ENCODE measurements at regions not wholly inside any gene's neighbourhood (a gene's known extent, or its start where the extent isn't known, plus 50 kb on each side); places are given as distances from the start of the nearest gene placed in this dataset.
"Not testable (repeated sequence)": the region's sequence is repeated elsewhere in the genome, so short reads cannot be mapped to it uniquely, and the experiment has no call there.

GRCh38 chr10:105751688-105752087, 1110.6 kb downstream of the SORCS3 start:
- H3K4me3 ChIP-seq (ENCODE audit: low read depth, low read length), result no peak overlapping the region
- H3K27ac ChIP-seq (ENCODE audit: low read depth, low read length), result no peak overlapping the region
- H3K9me3 ChIP-seq (ENCODE audit: control insufficient read depth, insufficient read depth, low read length), result no peaks in the 10 kb centered on the region
- no peaks in the 10 kb centered on the region for H3K4me1 ChIP-seq (ENCODE audit: control insufficient read depth, insufficient read depth, low read length)
- WGBS (ENCODE audit: insufficient coverage), result no CpG with 5 or more reads among the region's 1 CpG
- no peaks in the 10 kb centered on the region for H3K27me3 ChIP-seq (ENCODE audit: control insufficient read depth, insufficient read depth, low read length)
- DNase-seq (ENCODE audit: low read depth in 4 of 6, low spot score in 6 of 6), result no peak
- no peaks in the 10 kb centered on the region for H3K36me3 ChIP-seq (ENCODE audit: control insufficient read depth, insufficient read depth, low read length)

GRCh38 chr10:105745596-105746148, 1104.6 kb downstream of the SORCS3 start:
- no peaks in the 10 kb centered on the region for H3K27me3 ChIP-seq (ENCODE audit: control insufficient read depth, insufficient read depth, low read length)
- peak in 1 of 6 donors; percentile 42 for DNase-seq (ENCODE audit: low read depth in 4 of 6, low spot score in 6 of 6)
- WGBS (ENCODE audit: insufficient coverage), result no CpG with 5 or more reads among the region's 6 CpGs
- H3K4me1 ChIP-seq (ENCODE audit: control insufficient read depth, insufficient read depth, low read length), result peaks cover 3% of the 10 kb centered on the region
- no peaks in the 10 kb centered on the region for H3K36me3 ChIP-seq (ENCODE audit: control insufficient read depth, insufficient read depth, low read length)
- no peak overlapping the region for H3K27ac ChIP-seq (ENCODE audit: low read depth, low read length)
- H3K9me3 ChIP-seq (ENCODE audit: control insufficient read depth, insufficient read depth, low read length), result no peaks in the 10 kb centered on the region
- H3K4me3 ChIP-seq (ENCODE audit: low read depth, low read length), result no peak overlapping the region

- no peaks in the 10 kb centered on the region for H3K9me3 ChIP-seq (ENCODE audit: control insufficient read depth, insufficient read depth, low read length)
- no peak overlapping the region for H3K27ac ChIP-seq (ENCODE audit: low read depth, low read length)
- peaks cover 3% of the 10 kb centered on the region for H3K4me1 ChIP-seq (ENCODE audit: control insufficient read depth, insufficient read depth, low read length)
- peak in 4 of 6 donors; percentile 22 to 89 (median 37) for DNase-seq (ENCODE audit: low read depth in 4 of 6, low spot score in 6 of 6)
- no peaks in the 10 kb centered on the region for H3K36me3 ChIP-seq (ENCODE audit: control insufficient read depth, insufficient read depth, low read length)
- no peak overlapping the region for H3K4me3 ChIP-seq (ENCODE audit: low read depth, low read length)
- no peaks in the 10 kb centered on the region for H3K27me3 ChIP-seq (ENCODE audit: control insufficient read depth, insufficient read depth, low read length)
- WGBS (ENCODE audit: insufficient coverage), result 0% methylated on average over 1 of the region's 4 CpGs
Observed at GRCh38 chr10:105743343-105744056, 1102.4 kb downstream of the SORCS3 start.

GRCh38 chr10:105742923-105743322, 1101.8 kb downstream of the SORCS3 start:
- no peak overlapping the region for H3K27ac ChIP-seq (ENCODE audit: low read depth, low read length)

GRCh38 chr10:105742184-105742583, 1101.1 kb downstream of the SORCS3 start:
- no CpG with 5 or more reads among the region's 1 CpG for WGBS (ENCODE audit: insufficient coverage)
- Histone ChIP-seq H3K27me3 (ENCODE audit: control insufficient read depth, insufficient read depth, low read length) (no peaks in the 10 kb centered on the region), H3K4me1 (ENCODE audit: control insufficient read depth, insufficient read depth, low read length) (peaks cover 3% of the 10 kb centered on the region), H3K9me3 (ENCODE audit: control insufficient read depth, insufficient read depth, low read length) (no peaks in the 10 kb centered on the region), H3K36me3 (ENCODE audit: control insufficient read depth, insufficient read depth, low read length) (no peaks in the 10 kb centered on the region), H3K27ac (ENCODE audit: low read depth, low read length) (no peak overlapping the region), H3K4me3 (ENCODE audit: low read depth, low read length) (no peak overlapping the region)
- peak in 1 of 6 donors; percentile 22 for DNase-seq (ENCODE audit: low read depth in 4 of 6, low spot score in 6 of 6)

More at GRCh38 chr10:105742923-105743322, 1101.8 kb downstream of the SORCS3 start:
- no peaks in the 10 kb centered on the region for H3K9me3 ChIP-seq (ENCODE audit: control insufficient read depth, insufficient read depth, low read length)
- no peak overlapping the region for H3K4me3 ChIP-seq (ENCODE audit: low read depth, low read length)
- no peaks in the 10 kb centered on the region for H3K27me3 ChIP-seq (ENCODE audit: control insufficient read depth, insufficient read depth, low read length)
- no peak for DNase-seq (ENCODE audit: low read depth in 4 of 6, low spot score in 6 of 6)
- H3K36me3 ChIP-seq (ENCODE audit: control insufficient read depth, insufficient read depth, low read length), result no peaks in the 10 kb centered on the region
- WGBS (ENCODE audit: insufficient coverage), result no CpG with 5 or more reads among the region's 1 CpG
- peaks cover 3% of the 10 kb centered on the region for H3K4me1 ChIP-seq (ENCODE audit: control insufficient read depth, insufficient read depth, low read length)

GRCh38 chr10:105734479-105734878, 1093.4 kb downstream of the SORCS3 start:
- H3K27me3 ChIP-seq (ENCODE audit: control insufficient read depth, insufficient read depth, low read length), result no peaks in the 10 kb centered on the region
- no peaks in the 10 kb centered on the region for H3K4me1 ChIP-seq (ENCODE audit: control insufficient read depth, insufficient read depth, low read length)
- no CpG with 5 or more reads among the region's 2 CpGs for WGBS (ENCODE audit: insufficient coverage)
- no peak overlapping the region for H3K27ac ChIP-seq (ENCODE audit: low read depth, low read length)
- H3K9me3 ChIP-seq (ENCODE audit: control insufficient read depth, insufficient read depth, low read length), result peaks cover 3% of the 10 kb centered on the region
- DNase-seq (ENCODE audit: low read depth in 4 of 6, low spot score in 6 of 6), result no peak
- H3K4me3 ChIP-seq (ENCODE audit: low read depth, low read length), result no peak overlapping the region
- H3K36me3 ChIP-seq (ENCODE audit: control insufficient read depth, insufficient read depth, low read length), result no peaks in the 10 kb centered on the region

GRCh38 chr10:105733924-105734323, 1092.8 kb downstream of the SORCS3 start:
- DNase-seq (ENCODE audit: low read depth in 4 of 6, low spot score in 6 of 6), result no peak
- Histone ChIP-seq H3K9me3 (ENCODE audit: control insufficient read depth, insufficient read depth, low read length) (peaks cover 3% of the 10 kb centered on the region), H3K4me3 (ENCODE audit: low read depth, low read length) (no peak overlapping the region), H3K27ac (ENCODE audit: low read depth, low read length) (no peak overlapping the region), H3K4me1 (ENCODE audit: control insufficient read depth, insufficient read depth, low read length) (no peaks in the 10 kb centered on the region), H3K36me3 (ENCODE audit: control insufficient read depth, insufficient read depth, low read length) (no peaks in the 10 kb centered on the region), H3K27me3 (ENCODE audit: control insufficient read depth, insufficient read depth, low read length) (no peaks in the 10 kb centered on the region)

- no peaks in the 10 kb centered on the region for H3K36me3 ChIP-seq (ENCODE audit: control insufficient read depth, insufficient read depth, low read length)
- no peak for DNase-seq (ENCODE audit: low read depth in 4 of 6, low spot score in 6 of 6)
- H3K4me3 ChIP-seq (ENCODE audit: low read depth, low read length), result no peak overlapping the region
- H3K27me3 ChIP-seq (ENCODE audit: control insufficient read depth, insufficient read depth, low read length), result no peaks in the 10 kb centered on the region
- no peak overlapping the region for H3K27ac ChIP-seq (ENCODE audit: low read depth, low read length)
- H3K9me3 ChIP-seq (ENCODE audit: control insufficient read depth, insufficient read depth, low read length), result no peaks in the 10 kb centered on the region
- 88% methylated on average over 1 of the region's 1 CpG for WGBS (ENCODE audit: insufficient coverage)
- no peaks in the 10 kb centered on the region for H3K4me1 ChIP-seq (ENCODE audit: control insufficient read depth, insufficient read depth, low read length)
Observed at GRCh38 chr10:105729428-105729827, 1088.3 kb downstream of the SORCS3 start.

GRCh38 chr10:105727586-105727985, 1086.5 kb downstream of the SORCS3 start:
- H3K36me3 ChIP-seq (ENCODE audit: control insufficient read depth, insufficient read depth, low read length); H3K4me3 ChIP-seq (ENCODE audit: low read depth, low read length); H3K27me3 ChIP-seq (ENCODE audit: control insufficient read depth, insufficient read depth, low read length); H3K4me1 ChIP-seq (ENCODE audit: control insufficient read depth, insufficient read depth, low read length); H3K9me3 ChIP-seq (ENCODE audit: control insufficient read depth, insufficient read depth, low read length); H3K27ac ChIP-seq (ENCODE audit: low read depth, low read length); DNase-seq (ENCODE audit: low read depth in 4 of 6, low spot score in 6 of 6): not testable (repeated sequence)
- 87% methylated on average over 2 of the region's 2 CpGs for WGBS (ENCODE audit: insufficient coverage)

GRCh38 chr10:105727131-105727530, 1086.0 kb downstream of the SORCS3 start:
- H3K27ac ChIP-seq (ENCODE audit: low read depth, low read length), result no peak overlapping the region

More at GRCh38 chr10:105727131-105727530, 1086.0 kb downstream of the SORCS3 start:
- H3K9me3 ChIP-seq (ENCODE audit: control insufficient read depth, insufficient read depth, low read length), result no peaks in the 10 kb centered on the region
- no peaks in the 10 kb centered on the region for H3K27me3 ChIP-seq (ENCODE audit: control insufficient read depth, insufficient read depth, low read length)
- no CpG with 5 or more reads among the region's 2 CpGs for WGBS (ENCODE audit: insufficient coverage)
- no peak for DNase-seq (ENCODE audit: low read depth in 4 of 6, low spot score in 6 of 6)
- H3K4me3 ChIP-seq (ENCODE audit: low read depth, low read length), result no peak overlapping the region
- H3K4me1 ChIP-seq (ENCODE audit: control insufficient read depth, insufficient read depth, low read length), result no peaks in the 10 kb centered on the region
- no peaks in the 10 kb centered on the region for H3K36me3 ChIP-seq (ENCODE audit: control insufficient read depth, insufficient read depth, low read length)
